ENCODE measurements at regions not wholly inside any gene's neighbourhood (a gene's known extent, or its start where the extent isn't known, plus 50 kb on each side); places are given as distances from the start of the nearest gene placed in this dataset.

DNA sequence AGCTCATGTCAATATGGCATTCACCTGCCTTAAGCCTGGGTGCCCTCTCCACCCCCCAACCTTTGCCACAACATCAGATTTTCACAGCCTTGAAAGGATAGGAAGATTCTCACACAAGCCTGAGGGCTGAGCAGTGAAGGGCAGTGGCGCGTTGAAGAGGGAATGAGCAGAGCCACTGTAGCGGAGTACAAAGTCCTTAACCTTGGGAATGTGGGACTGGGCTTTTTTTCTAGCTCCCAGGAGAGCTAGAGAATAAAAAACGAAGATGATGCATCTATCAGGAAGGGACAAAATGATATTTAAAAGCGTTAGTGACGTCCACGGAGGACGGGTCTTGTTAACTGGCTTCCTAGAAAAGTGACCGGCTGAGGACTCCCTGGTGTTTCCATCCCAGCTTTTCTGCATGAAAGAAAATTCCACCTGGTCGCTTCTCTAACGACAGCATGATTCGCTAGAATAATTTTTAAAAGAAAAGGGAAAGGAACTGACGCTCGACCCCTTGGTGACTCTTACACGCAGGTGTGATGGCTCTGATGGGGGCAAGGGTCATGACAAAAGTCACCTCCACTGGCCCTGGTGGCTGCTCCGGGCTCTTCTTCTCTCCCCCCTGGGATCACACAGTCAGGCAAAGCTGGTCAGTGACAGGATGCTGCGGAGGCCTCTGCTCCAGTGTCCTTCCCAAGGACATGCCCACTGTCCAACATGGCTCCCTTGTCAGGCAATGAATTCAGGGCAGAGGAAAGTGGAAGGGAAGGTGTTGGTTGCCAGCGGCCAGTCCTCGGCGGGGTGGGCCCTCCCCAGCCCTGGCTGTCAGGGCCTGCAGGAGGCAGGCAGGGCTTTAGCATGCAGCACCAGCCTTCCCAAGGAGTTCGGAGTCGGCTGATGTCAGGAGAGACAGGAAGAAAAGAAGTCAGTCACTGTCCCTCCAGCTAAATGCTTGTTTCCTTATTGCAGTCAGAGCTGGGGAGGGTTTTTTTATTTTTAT lies 58.4 kb upstream of the IRX3 start:
- H3K36me3 Mint-ChIP-seq = no peaks in the 10 kb centered on the region
- no peak for DNase-seq
- H3K9me3 Mint-ChIP-seq = peaks cover 0 to 1% (median 0%) of the 10 kb centered on the region in 6 donors
- H3K27ac Mint-ChIP-seq = no peak overlapping the region
- H3K4me3 Mint-ChIP-seq = no peak overlapping the region
- no peaks in the 10 kb centered on the region for H3K4me1 Mint-ChIP-seq
- peaks cover 2 to 10% (median 2%) of the 10 kb centered on the region in 3 donors for H3K27me3 Mint-ChIP-seq (ENCODE audit: low read depth in 3 of 3)

DNA sequence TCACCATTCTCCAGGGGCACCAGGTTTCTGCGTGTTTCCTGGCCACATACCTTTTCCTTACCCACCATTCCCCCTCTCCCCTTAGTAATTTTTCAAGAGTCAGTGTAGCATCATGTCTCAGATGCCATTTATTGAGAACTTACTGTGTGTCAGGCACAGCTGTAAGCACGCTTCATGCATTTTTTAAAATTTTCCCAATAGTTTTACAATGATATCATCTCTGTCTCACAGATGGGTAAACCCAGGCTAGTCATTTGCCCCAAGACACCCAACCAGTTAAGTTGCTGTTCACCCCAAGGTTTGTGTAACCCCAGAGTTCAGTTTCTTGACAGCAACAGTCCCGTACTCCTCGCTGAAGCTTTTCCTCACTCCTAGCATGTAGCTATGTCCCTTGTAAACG lies 56.4 kb upstream of the IRX3 start:
- no peak overlapping the region for H3K4me3 Mint-ChIP-seq
- no peaks in the 10 kb centered on the region for H3K4me1 Mint-ChIP-seq
- H3K27me3 Mint-ChIP-seq (ENCODE audit: low read depth in 3 of 3) = peaks cover 2 to 5% (median 2%) of the 10 kb centered on the region in 3 donors
- H3K9me3 Mint-ChIP-seq = peaks cover 0 to 2% (median 0%) of the 10 kb centered on the region in 6 donors
- H3K36me3 Mint-ChIP-seq = no peaks in the 10 kb centered on the region
- DNase-seq = no peak
- H3K27ac Mint-ChIP-seq = no peak overlapping the region

DNA sequence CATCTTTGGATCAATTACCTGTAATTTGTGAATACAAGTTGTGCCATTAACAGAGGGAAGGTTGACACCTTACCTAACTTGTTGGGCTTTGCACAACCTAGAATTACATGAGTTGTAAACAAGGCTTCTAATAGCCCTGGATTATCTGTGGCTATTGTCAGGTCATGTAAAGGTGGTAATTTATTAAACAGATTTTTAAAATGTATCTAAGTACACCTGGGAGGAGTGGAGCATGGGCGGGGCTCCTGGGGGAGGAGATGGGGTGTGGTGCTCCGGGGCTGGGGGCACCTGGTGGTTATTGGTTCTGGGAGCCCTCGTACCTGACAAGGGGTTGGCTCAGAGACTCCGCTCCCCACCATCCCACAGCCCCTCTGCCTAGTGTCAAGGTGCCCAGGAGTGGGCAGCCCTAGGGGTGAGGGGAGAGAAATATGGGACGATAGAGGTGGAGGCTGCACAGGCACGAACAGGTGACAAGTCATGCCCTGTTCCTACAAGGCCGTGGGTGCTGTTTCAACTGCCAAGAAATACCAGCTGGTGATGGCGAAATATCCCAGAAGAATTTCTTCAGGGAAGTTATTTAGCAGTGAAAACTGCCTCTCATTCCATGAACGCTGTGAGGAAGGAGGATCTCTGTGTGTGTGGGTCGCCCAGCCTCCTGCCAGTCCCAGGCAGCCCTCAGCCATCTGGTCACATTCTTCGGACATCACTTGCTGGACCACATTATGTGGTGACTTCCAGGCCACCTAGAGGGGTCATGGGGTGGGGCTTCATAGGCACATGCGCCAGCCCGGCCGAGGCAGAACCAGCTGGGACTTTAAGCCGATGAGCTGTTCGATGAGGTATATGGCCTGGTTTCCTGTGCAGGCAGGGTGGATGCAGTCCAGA lies 55.5 kb upstream of the IRX3 start:
- H3K4me3 Mint-ChIP-seq = no peak overlapping the region
- H3K9me3 Mint-ChIP-seq = peaks cover 0 to 2% (median 0%) of the 10 kb centered on the region in 6 donors
- no peak for DNase-seq
- H3K36me3 Mint-ChIP-seq = no peaks in the 10 kb centered on the region
- H3K27me3 Mint-ChIP-seq (ENCODE audit: low read depth in 3 of 3) = peaks cover 2 to 5% (median 2%) of the 10 kb centered on the region in 3 donors
- no peaks in the 10 kb centered on the region for H3K4me1 Mint-ChIP-seq
- H3K27ac Mint-ChIP-seq = no peak overlapping the region

DNA sequence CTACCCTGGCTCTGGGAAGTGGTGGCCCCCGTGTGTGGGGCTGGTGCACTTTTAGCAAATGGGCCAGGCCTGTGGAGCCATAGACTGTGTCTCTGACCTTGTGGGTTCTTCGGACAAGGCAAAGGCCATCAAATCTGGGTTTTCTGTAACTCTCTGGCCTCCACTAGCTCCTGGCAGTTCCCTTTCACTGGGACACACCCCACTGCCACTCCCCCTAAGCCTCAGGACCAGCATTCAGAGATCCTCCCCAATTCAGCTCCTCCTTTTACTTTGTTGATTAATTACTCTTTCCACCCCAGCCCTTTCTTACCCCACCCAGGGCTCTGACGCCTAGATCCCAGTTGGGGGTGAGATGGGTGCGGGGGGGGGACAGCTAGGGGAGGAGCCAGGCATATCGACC lies 53.9 kb upstream of the IRX3 start:
- no peaks in the 10 kb centered on the region for H3K4me1 Mint-ChIP-seq
- no peak overlapping the region for H3K4me3 Mint-ChIP-seq
- H3K27ac Mint-ChIP-seq = no peak overlapping the region
- peaks cover 2 to 5% (median 2%) of the 10 kb centered on the region in 3 donors for H3K27me3 Mint-ChIP-seq (ENCODE audit: low read depth in 3 of 3)
- H3K9me3 Mint-ChIP-seq = peaks cover 0 to 2% (median 0%) of the 10 kb centered on the region in 6 donors
- no peak for DNase-seq
- no peaks in the 10 kb centered on the region for H3K36me3 Mint-ChIP-seq

DNA sequence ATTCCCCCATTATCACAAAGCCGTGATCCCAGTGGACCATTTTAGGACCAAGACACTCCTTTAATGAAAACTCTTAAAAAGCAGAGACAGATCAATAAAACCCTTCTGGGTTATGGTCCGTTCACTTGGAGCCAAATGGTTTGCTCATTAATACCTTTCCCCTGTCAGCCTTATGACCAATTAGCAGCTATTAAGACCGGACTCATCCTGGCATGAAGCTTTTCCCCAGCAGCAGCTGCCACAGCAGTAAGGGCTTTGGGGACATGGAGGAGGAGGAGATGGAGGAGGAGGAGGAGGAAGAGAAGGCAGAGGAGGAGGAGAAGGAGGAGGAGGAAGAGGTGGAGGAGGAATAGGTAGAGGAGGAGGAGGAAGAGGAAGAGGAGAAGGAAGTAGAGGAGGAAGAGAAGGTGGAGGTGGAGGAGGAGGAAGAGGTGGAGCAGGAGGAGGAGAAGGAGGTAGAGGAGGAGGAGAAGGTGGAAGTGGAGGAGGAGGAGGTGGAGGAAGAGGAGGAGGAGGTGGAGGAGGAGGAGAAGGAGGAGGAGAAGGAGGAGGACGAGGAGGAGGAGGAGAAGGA lies 50.1 kb upstream of the IRX3 start:
- Mint-ChIP-seq H3K27ac (no peak overlapping the region), H3K9me3 (peaks cover 0 to 2% (median 0%) of the 10 kb centered on the region in 6 donors), H3K27me3 (ENCODE audit: low read depth in 3 of 3) (peaks cover 0 to 2% (median under 1%) of the 10 kb centered on the region in 3 donors), H3K4me1 (no peaks in the 10 kb centered on the region), H3K36me3 (no peaks in the 10 kb centered on the region), H3K4me3 (no peak overlapping the region)
- no peak for DNase-seq

Measured in immature natural killer cell (primary cell).